ENCODE measurements at regions not wholly inside any gene's neighbourhood (a gene's known extent, or its start where the extent isn't known, plus 50 kb on each side); places are given as distances from the start of the nearest gene placed in this dataset.
A peak's percentile ranks its signal among the peaks of the same experiment; 100 is the strongest.

GRCh38 chr4:111269439-111269838, 646.6 kb upstream of the PITX2 start:
- H3K27me3 ChIP-seq (ENCODE audit: insufficient read depth, low read depth, severe bottlenecking) = no peaks in the 10 kb centered on the region
- TF ChIP-seq CTCF (IDR thresholded peaks at IDR 0.05; ENCODE audit: low read depth, low read length) = no peak
- H3K27ac ChIP-seq = no peak overlapping the region
- no peaks in the 10 kb centered on the region for H3K36me3 ChIP-seq
- H3K9me3 ChIP-seq (ENCODE audit: severe bottlenecking) = no peaks in the 10 kb centered on the region
- H3K4me3 ChIP-seq (ENCODE audit: low read depth, low read length) = no peak overlapping the region
- no peak for DNase-seq

DNA sequence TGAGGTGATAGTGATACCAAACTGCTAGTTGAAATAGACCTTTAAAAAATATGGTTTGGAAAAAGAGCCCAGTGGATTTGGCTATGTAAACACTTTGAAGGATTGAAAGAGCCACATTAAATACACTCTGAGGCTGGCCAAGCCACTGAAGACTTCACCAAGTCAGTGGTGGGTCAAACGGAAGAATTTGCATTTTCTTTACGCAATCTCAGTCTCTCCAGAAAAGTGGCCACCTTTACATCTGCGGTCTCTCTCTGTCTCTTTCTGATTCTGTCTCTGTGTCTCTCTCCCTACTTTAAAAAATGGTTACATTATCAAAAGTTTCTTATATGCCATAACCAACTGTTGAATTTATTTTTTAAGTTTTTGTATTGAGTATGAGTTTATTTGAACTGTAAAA, 651.2 kb upstream of the PITX2 start:
- H3K27ac ChIP-seq = no peak overlapping the region
- DNase-seq = no peak
- TF ChIP-seq CTCF (IDR thresholded peaks at IDR 0.05; ENCODE audit: low read depth, low read length) = no peak
- H3K36me3 ChIP-seq = no peaks in the 10 kb centered on the region
- no peak overlapping the region for H3K4me3 ChIP-seq (ENCODE audit: low read depth, low read length)
- H3K9me3 ChIP-seq (ENCODE audit: severe bottlenecking) = no peaks in the 10 kb centered on the region
- H3K27me3 ChIP-seq (ENCODE audit: insufficient read depth, low read depth, severe bottlenecking) = peaks cover 10% of the 10 kb centered on the region

GRCh38 chr4:111274486-111274885, 651.6 kb upstream of the PITX2 start:
- Histone ChIP-seq H3K27ac (no peak overlapping the region), H3K27me3 (ENCODE audit: insufficient read depth, low read depth, severe bottlenecking) (peaks cover 10% of the 10 kb centered on the region), H3K36me3 (no peaks in the 10 kb centered on the region), H3K9me3 (ENCODE audit: severe bottlenecking) (no peaks in the 10 kb centered on the region), H3K4me3 (ENCODE audit: low read depth, low read length) (no peak overlapping the region)
- DNase-seq = no peak
- TF ChIP-seq CTCF (IDR thresholded peaks at IDR 0.05; ENCODE audit: low read depth, low read length) = no peak

GRCh38 chr4:111281219-111281618, 658.3 kb upstream of the PITX2 start:
- no peaks in the 10 kb centered on the region for H3K36me3 ChIP-seq
- H3K27me3 ChIP-seq (ENCODE audit: insufficient read depth, low read depth, severe bottlenecking) = peaks cover 27% of the 10 kb centered on the region
- no peak for DNase-seq
- TF ChIP-seq CTCF (IDR thresholded peaks at IDR 0.05; ENCODE audit: low read depth, low read length) = no peak
- H3K4me3 ChIP-seq (ENCODE audit: low read depth, low read length) = no peak overlapping the region
- H3K9me3 ChIP-seq (ENCODE audit: severe bottlenecking) = no peaks in the 10 kb centered on the region
- H3K27ac ChIP-seq = no peak overlapping the region

DNA sequence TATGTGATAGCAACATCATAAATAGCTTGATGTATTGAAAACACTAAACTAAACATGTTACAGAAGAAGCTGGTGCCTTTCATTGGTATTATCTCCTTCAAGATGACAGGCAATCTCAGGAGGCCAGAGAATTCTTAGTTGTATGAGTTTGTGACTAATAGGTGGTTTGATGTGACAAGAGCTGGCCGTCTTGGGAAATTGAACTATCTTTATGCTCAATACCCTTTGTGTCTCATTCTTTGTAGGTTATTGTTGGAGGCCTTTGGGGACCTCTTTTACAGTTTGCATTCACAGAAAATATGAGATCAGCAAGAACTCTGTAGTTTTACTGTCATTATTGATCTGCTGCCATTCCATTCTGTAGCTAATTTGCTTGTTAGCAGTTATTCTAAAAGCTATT, 659.2 kb upstream of the PITX2 start:
- Histone ChIP-seq H3K9me3 (ENCODE audit: severe bottlenecking) (no peaks in the 10 kb centered on the region), H3K27ac (no peak overlapping the region), H3K36me3 (no peaks in the 10 kb centered on the region), H3K27me3 (ENCODE audit: insufficient read depth, low read depth, severe bottlenecking) (peaks cover 29% of the 10 kb centered on the region), H3K4me3 (ENCODE audit: low read depth, low read length) (no peak overlapping the region)
- TF ChIP-seq CTCF (IDR thresholded peaks at IDR 0.05; ENCODE audit: low read depth, low read length) = no peak
- DNase-seq = no peak

DNA sequence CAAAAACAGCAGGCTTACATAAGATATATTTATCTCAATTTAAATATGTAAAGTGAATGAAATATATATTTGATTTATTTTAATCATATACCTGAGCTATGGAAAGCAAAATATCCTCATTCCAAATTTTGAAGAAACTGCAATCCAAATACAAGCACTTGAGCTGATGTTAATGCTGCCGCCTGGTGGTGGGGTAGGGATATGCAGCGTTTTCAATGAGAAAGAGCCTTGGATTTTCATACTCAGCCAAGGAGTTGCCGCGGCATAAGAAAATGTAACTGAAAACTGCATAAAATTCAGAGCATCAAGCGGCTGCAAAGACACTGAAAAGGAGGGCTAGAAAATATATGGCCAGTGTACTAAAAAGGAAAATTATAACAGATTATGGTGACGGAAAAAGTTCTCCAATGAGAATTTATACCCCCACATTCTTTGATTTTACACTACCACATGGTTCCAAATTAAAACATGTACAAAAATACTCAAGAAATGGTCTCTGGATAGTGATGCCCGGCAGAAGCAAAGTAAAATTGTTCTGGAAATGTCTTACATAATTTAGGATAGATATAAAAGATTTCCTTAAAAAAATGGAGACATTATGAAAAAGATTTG, 660.3 kb upstream of the PITX2 start:
- no peaks in the 10 kb centered on the region for H3K36me3 ChIP-seq
- H3K27me3 ChIP-seq (ENCODE audit: insufficient read depth, low read depth, severe bottlenecking) = peaks cover 33% of the 10 kb centered on the region
- no peak overlapping the region for H3K27ac ChIP-seq
- peak; percentile 71 for DNase-seq
- peak; percentile 86 for TF ChIP-seq CTCF (IDR thresholded peaks at IDR 0.05; ENCODE audit: low read depth, low read length)
- no peaks in the 10 kb centered on the region for H3K9me3 ChIP-seq (ENCODE audit: severe bottlenecking)
- no peak overlapping the region for H3K4me3 ChIP-seq (ENCODE audit: low read depth, low read length)

Data from WERI-Rb-1 (cell line).